HCT116 (cell line): ENCODE measurements at regions not wholly inside any gene's neighbourhood (a gene's known extent, or its start where the extent isn't known, plus 50 kb on each side); places are given as distances from the start of the nearest gene placed in this dataset.

ENCODE experiments used
- ATAC-seq: fragments of 200-7000 bp; cut with Tn5 transposase; 2 replicates; pipeline ENCODE4 v1.9.1; 2020; ENCODE audit warnings: mild to moderate bottlenecking, moderate library complexity
- BruUV-seq: library from RNA; stranded (reverse); fragments of 400-500 nt; replicated peaks from 2 replicates; lab custom pipeline; 2021; lab: Mats Ljungman, UMichigan
- CTCF ChIA-PET: fragments of 300-600 bp; sonication (Branson Sonifier 250); formaldehyde crosslinking; loops from one replicate; lab custom pipeline; 2021; ENCODE audit warnings: antibody characterized with exemption; lab: Charles Lee
- POLR2A ChIA-PET: fragments of 300-600, 350-600 bp; sonication (Branson Sonifier 250); formaldehyde crosslinking; loops from one replicate; lab custom pipeline; 2021; ENCODE audit warnings: antibody characterized with exemption; lab: Charles Lee
- RAD21 ChIA-PET, 2 experiments: fragments of 300-600 bp; sonication (Branson Sonifier 250); formaldehyde crosslinking; loops; one replicate each; lab custom pipeline; 2023; ENCODE audit warnings: low total read pairs in 2 of 2; ENCODE audit not compliant: uncharacterized antibody in 2 of 2, unreplicated experiment in 2 of 2, low non-redundant PET in 1 of 2; lab: Charles Lee
- DNase-seq: peaks from one replicate; pipeline ENCODE4 v3.0.0-alpha.2; 2010; ENCODE audit warnings: low read depth, low spot score
- H2AFZ ChIP-seq: fragments of 200-600 bp; shearing (Covaris generic), sonication (generic); 2 replicates; pipeline ENCODE4 v1.6.1; 2017; ENCODE audit warnings: low read depth, mixed run types, mixed read lengths, antibody characterized with exemption, low read length; ENCODE audit not compliant: poor library complexity, severe bottlenecking
- H3K27ac ChIP-seq: 2 replicates; pipeline ENCODE4 v1.5.1; 2012; ENCODE audit warnings: low read depth, low read length
- H3K27me3 ChIP-seq: fragments of 200-600 bp; sonication (generic); 2 replicates; pipeline ENCODE4 v1.6.1; 2016; ENCODE audit warnings: mixed run types, low read length, mixed read lengths; ENCODE audit not compliant: insufficient read depth
- H3K36me3 ChIP-seq, 2 experiments: fragments of 200-500 bp in 1 of 2; fragments of 200-600 bp in 1 of 2; sonication (Bioruptor generic) in 1 of 2; sonication (generic) in 1 of 2; 2 replicates each; pipeline versions ENCODE4 v1.5.1 to v1.6.1; 2014 to 2016; ENCODE audit warnings: low read length in 2 of 2, inconsistent platforms in 1 of 2, mixed read lengths in 1 of 2, mixed run types in 1 of 2; ENCODE audit not compliant: insufficient read depth in 2 of 2, control insufficient read depth in 1 of 2
- H3K4me1 ChIP-seq, 2 experiments: fragments of 200-600 bp in 1 of 2; sonication (generic) in 1 of 2; 2 replicates each; pipeline versions ENCODE4 v1.5.1 to v1.6.1; 2012 to 2017; ENCODE audit warnings: low read length in 2 of 2, inconsistent platforms in 1 of 2, mild to moderate bottlenecking in 1 of 2, mixed read lengths in 1 of 2, mixed run types in 1 of 2, moderate library complexity in 1 of 2; ENCODE audit not compliant: insufficient read depth in 2 of 2, control insufficient read depth in 1 of 2
- H3K4me2 ChIP-seq: fragments of 200-600 bp; sonication (generic); 2 replicates; pipeline ENCODE4 v1.6.1; 2017; ENCODE audit warnings: mixed run types, low read length, mixed read lengths
- H3K4me3 ChIP-seq, 2 experiments: fragments of 200-600 bp in 1 of 2; sonication (generic) in 1 of 2; replicated peaks in 1 of 2; 2 replicates each; pipeline ENCODE4 v1.5.1; 2011 to 2016; ENCODE audit warnings: low read length in 2 of 2, control low read depth in 1 of 2, low read depth in 1 of 2, mild to moderate bottlenecking in 1 of 2, mixed read lengths in 1 of 2, mixed run types in 1 of 2
- H3K79me2 ChIP-seq: fragments of 200-600 bp; sonication (generic); 2 replicates; pipeline ENCODE4 v1.6.1; 2017; ENCODE audit warnings: mild to moderate bottlenecking, mixed run types, low read length, moderate library complexity, mixed read lengths; ENCODE audit not compliant: insufficient read depth
- H3K9ac ChIP-seq: fragments of 200-600 bp; sonication (generic); 2 replicates; pipeline ENCODE4 v1.6.1; 2016; ENCODE audit warnings: low read length, mixed read lengths
- H3K9me2 ChIP-seq: fragments of 200-600 bp; sonication (generic), shearing (Covaris generic); 2 replicates; pipeline ENCODE4 v1.6.1; 2017; ENCODE audit warnings: mixed run types, mild to moderate bottlenecking, moderate library complexity; ENCODE audit not compliant: insufficient read depth
- H3K9me3 ChIP-seq, 2 experiments: fragments of 200-500 bp in 1 of 2; fragments of 200-600 bp in 1 of 2; sonication (Bioruptor generic) in 1 of 2; sonication (generic) in 1 of 2; 2 replicates each; pipeline ENCODE4 v1.6.1; 2014 to 2017; ENCODE audit warnings: low read length in 2 of 2, mixed read lengths in 2 of 2, inconsistent platforms in 1 of 2, low read depth in 1 of 2, mild to moderate bottlenecking in 1 of 2, mixed run types in 1 of 2, moderate library complexity in 1 of 2; ENCODE audit not compliant: control insufficient read depth in 1 of 2, insufficient read depth in 1 of 2
- H4K20me1 ChIP-seq: fragments of 200-600 bp; sonication (generic), shearing (Covaris generic); 2 replicates; pipeline ENCODE4 v1.6.1; 2017; ENCODE audit warnings: mixed run types, mild to moderate bottlenecking, moderate library complexity; ENCODE audit not compliant: insufficient read depth
- CBX3 ChIP-seq: IDR thresholded peaks from 2 replicates; pipeline ENCODE4 v1.6.1; 2012; ENCODE audit warnings: low read depth
- EZH2phosphoT487 ChIP-seq: fragments of 200-600 bp; IDR thresholded peaks from 2 replicates; pipeline ENCODE4 v1.6.1; 2018; ENCODE audit warnings: antibody characterized with exemption, borderline replicate concordance
- MAX ChIP-seq: IDR thresholded peaks from 2 replicates; pipeline ENCODE4 v1.6.1; 2012
- POLR2AphosphoS5 ChIP-seq: IDR thresholded peaks from 2 replicates; pipeline ENCODE4 v1.6.1; 2011; ENCODE audit warnings: mild to moderate bottlenecking, low read depth, low read length, moderate library complexity
- REST ChIP-seq: IDR thresholded peaks from 2 replicates; pipeline ENCODE4 v1.6.1; 2012; ENCODE audit warnings: low read depth
- SIN3A ChIP-seq: IDR thresholded peaks from 2 replicates; pipeline ENCODE4 v1.6.1; 2012; ENCODE audit warnings: low read depth
- SRF ChIP-seq: IDR thresholded peaks from 2 replicates; pipeline ENCODE4 v1.6.1; 2012; ENCODE audit warnings: low read depth
- TCF7L2 ChIP-seq: IDR thresholded peaks from 2 replicates; pipeline ENCODE4 v1.7.0; 2011; ENCODE audit warnings: borderline replicate concordance, inconsistent platforms; ENCODE audit not compliant: insufficient read depth, insufficient read length; ENCODE audit errors: extremely low read depth
- intact Hi-C: fragments of 100-400 bp; cut with micrococcal nuclease; formaldehyde crosslinking; loops from 2 replicates; pipeline ENCODE4 v1.10.0; 2022

DNA sequence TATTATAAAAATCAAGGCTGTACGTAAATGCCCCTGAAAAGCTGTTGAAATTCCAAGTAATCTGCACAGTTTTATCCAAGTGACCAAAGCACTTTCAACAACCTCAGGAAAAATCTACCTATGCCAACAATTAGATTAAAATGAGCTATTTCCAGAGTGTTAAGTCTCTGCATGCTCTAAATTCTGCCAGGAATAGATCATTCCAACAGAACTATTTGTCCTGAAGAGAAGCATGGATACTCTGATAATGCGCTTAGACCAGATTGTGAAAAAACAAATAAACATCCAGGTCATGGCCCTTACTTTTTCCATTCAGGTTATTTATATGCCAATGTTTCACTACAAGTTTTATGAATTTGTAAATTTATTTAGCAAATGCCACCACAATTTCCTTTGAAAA is 59.1 kb downstream of the PLK2 start:
- no peak overlapping the region for H3K9ac ChIP-seq
- no TSS peak for BruUV-seq
- CTCF ChIA-PET: no interaction called here
- no peaks in the 10 kb centered on the region for H3K4me1 ChIP-seq
- no peaks in the 10 kb centered on the region for H3K9me2 ChIP-seq
- intact Hi-C loops: no loop called here
- ATAC-seq (no peak), DNase-seq (no peak)
- no peaks in the 10 kb centered on the region for H3K9me3 ChIP-seq
- no peak overlapping the region for H3K4me3 ChIP-seq
- H3K36me3 ChIP-seq: no peaks in the 10 kb centered on the region
- H2AFZ ChIP-seq: no peak overlapping the region
- TF ChIP-seq SRF (no peak), TCF7L2 (no peak), EZH2phosphoT487 (no peak), MAX (no peak)
- H3K27ac ChIP-seq: no peak overlapping the region
- RAD21 ChIA-PET: no interaction called here
- H3K4me2 ChIP-seq: no peak overlapping the region
- no peaks in the 10 kb centered on the region for H4K20me1 ChIP-seq
- no peaks in the 10 kb centered on the region for H3K27me3 ChIP-seq
- H3K79me2 ChIP-seq: no peaks in the 10 kb centered on the region
- POLR2A ChIA-PET: no interaction called here

- Histone ChIP-seq H3K36me3 (no peaks in the 10 kb centered on the region), H3K79me2 (no peaks in the 10 kb centered on the region), H3K4me3 (no peak overlapping the region), H3K9me3 (no peaks in the 10 kb centered on the region), H3K27ac (no peak overlapping the region)
- ATAC-seq: no peak
- TF ChIP-seq CBX3 (no peak), SIN3A (no peak), POLR2AphosphoS5 (no peak), MAX (no peak), REST (no peak)
- TF ChIP-seq, all 23 proteins: peak for 0
- Histone ChIP-seq H3K4me1 (no peaks in the 10 kb centered on the region), H3K27me3 (no peaks in the 10 kb centered on the region), H3K9ac (no peak overlapping the region), H4K20me1 (no peaks in the 10 kb centered on the region), H3K4me2 (no peak overlapping the region), H2AFZ (no peak overlapping the region), H3K9me2 (no peaks in the 10 kb centered on the region)
- ChIA-PET CTCF (no interaction called here), POLR2A (no interaction called here), RAD21 (no interaction called here)
- intact Hi-C loops: no loop called here
- DNase-seq: no peak
- no TSS peak for BruUV-seq
These were observed 59.9 kb downstream of the PLK2 start for GRCh38 chr5:58399951-58400350.
